CD4-positive, alpha-beta T cell (primary cell): ENCODE measurements at regions not wholly inside any gene's neighbourhood (a gene's known extent, or its start where the extent isn't known, plus 50 kb on each side); places are given as distances from the start of the nearest gene placed in this dataset.

Source experiments
- ATAC-seq: fragments of 200-7000 bp; cut with Tn5 transposase; one replicate; pipeline ENCODE4 v1.10.0; 2022; ENCODE audit warnings: mild to moderate bottlenecking; ENCODE audit not compliant: poor library complexity
- CTCF ChIA-PET: fragments of 350-600 bp; sonication (Branson Sonifier 250); formaldehyde crosslinking; loops from one replicate; lab custom pipeline; 2021; ENCODE audit warnings: antibody characterized with exemption, inconsistent platforms; lab: Charles Lee
- POLR2A ChIA-PET: fragments of 350-600 bp; sonication (Branson Sonifier 250); formaldehyde crosslinking; loops from one replicate; lab custom pipeline; 2021; ENCODE audit warnings: antibody characterized with exemption, inconsistent platforms; lab: Charles Lee
- DNase-seq, 14 experiments: peaks; one replicate each; pipeline ENCODE4 v3.0.0-alpha.2; 2013 to 2020; ENCODE audit warnings: mixed read lengths in 2 of 14
- H3K27ac ChIP-seq, 2 donors: one replicate each; pipeline versions ENCODE4 v1.5.1 to v1.7.0; 2013; ENCODE audit warnings: low read length in 2 of 2, low read depth in 1 of 2, mild to moderate bottlenecking in 1 of 2
- H3K27me3 ChIP-seq, 2 experiments: 1 replicate in 1 of 2; 2 replicates in 1 of 2; pipeline versions ENCODE4 v1.6.1 to v1.7.0; 2013; ENCODE audit warnings: low read length in 2 of 2, control low read depth in 1 of 2, mild to moderate bottlenecking in 1 of 2, moderate library complexity in 1 of 2; ENCODE audit not compliant: insufficient read depth in 2 of 2, control insufficient read depth in 1 of 2
- H3K36me3 ChIP-seq: one replicate; pipeline ENCODE4 v1.6.1; 2013; ENCODE audit warnings: low read length, control low read depth; ENCODE audit not compliant: insufficient read depth
- H3K4me1 ChIP-seq: one replicate; pipeline ENCODE4 v1.6.1; 2013; ENCODE audit warnings: low read length, control low read depth; ENCODE audit not compliant: insufficient read depth
- H3K4me3 ChIP-seq: one replicate; pipeline ENCODE4 v1.5.1; 2013; ENCODE audit warnings: mild to moderate bottlenecking, low read length, moderate library complexity
- H3K9me3 ChIP-seq, 2 experiments: 1 replicate in 1 of 2; 2 replicates in 1 of 2; pipeline versions ENCODE4 v1.6.1 to v1.7.0; 2013; ENCODE audit warnings: low read length in 2 of 2, mild to moderate bottlenecking in 2 of 2, control low read depth in 1 of 2, moderate library complexity in 1 of 2; ENCODE audit not compliant: control insufficient read depth in 1 of 2, insufficient read depth in 1 of 2
- H3K27ac Mint-ChIP-seq: one replicate; pipeline ENCODE4 v1.8.0; 2020; ENCODE audit warnings: mixed read lengths
- H3K27me3 Mint-ChIP-seq: one replicate; pipeline ENCODE4 v1.8.0; 2021; ENCODE audit warnings: mixed read lengths
- H3K36me3 Mint-ChIP-seq: one replicate; pipeline ENCODE4 v1.8.0; 2021; ENCODE audit warnings: low read depth, mixed read lengths
- H3K4me1 Mint-ChIP-seq: one replicate; pipeline ENCODE4 v1.8.0; 2021; ENCODE audit warnings: low read depth, mixed read lengths
- H3K4me3 Mint-ChIP-seq: one replicate; pipeline ENCODE4 v1.8.0; 2020; ENCODE audit warnings: mild to moderate bottlenecking, mixed read lengths
- H3K9me3 Mint-ChIP-seq: one replicate; pipeline ENCODE4 v1.8.0; 2020; ENCODE audit warnings: mixed read lengths
- intact Hi-C, 2 experiments: fragments of 100-400 bp; cut with DNase I in 1 of 2; cut with micrococcal nuclease in 1 of 2; formaldehyde crosslinking; loops; one replicate each; pipeline versions ENCODE4 v1.15.1 to v1.9.0; 2023 to 2025; cut with DNase I, micrococcal nuclease
- TF ChIP-seq, protein P1 (sequence below): fragments of 200-600 bp; IDR thresholded peaks from one replicate; pipeline ENCODE4 v1.8.0; 2022; ENCODE audit warnings: antibody characterized with exemption, mild to moderate bottlenecking

GRCh38 chr13:81671064-81671463 lies 1330.1 kb upstream of the SPRY2 start:
- DNase-seq (no peak), ATAC-seq (no peak)
- ChIA-PET POLR2A (no interaction called here), CTCF (no interaction called here)
- Mint-ChIP-seq H3K9me3 (peaks cover 3% of the 10 kb centered on the region), H3K4me1 (no peaks in the 10 kb centered on the region), H3K4me3 (no peak overlapping the region), H3K36me3 (no peaks in the 10 kb centered on the region), H3K27ac (no peak overlapping the region), H3K27me3 (no peaks in the 10 kb centered on the region)
- intact Hi-C loops: no loop called here
- Histone ChIP-seq H3K27ac (no peak overlapping the region), H3K9me3 (peaks cover 0 to 3% of the 10 kb centered on the region in 2 experiments), H3K4me3 (no peak overlapping the region), H3K36me3 (no peaks in the 10 kb centered on the region), H3K4me1 (no peaks in the 10 kb centered on the region), H3K27me3 (no peaks in the 10 kb centered on the region)
- TF ChIP-seq, protein P1, sequence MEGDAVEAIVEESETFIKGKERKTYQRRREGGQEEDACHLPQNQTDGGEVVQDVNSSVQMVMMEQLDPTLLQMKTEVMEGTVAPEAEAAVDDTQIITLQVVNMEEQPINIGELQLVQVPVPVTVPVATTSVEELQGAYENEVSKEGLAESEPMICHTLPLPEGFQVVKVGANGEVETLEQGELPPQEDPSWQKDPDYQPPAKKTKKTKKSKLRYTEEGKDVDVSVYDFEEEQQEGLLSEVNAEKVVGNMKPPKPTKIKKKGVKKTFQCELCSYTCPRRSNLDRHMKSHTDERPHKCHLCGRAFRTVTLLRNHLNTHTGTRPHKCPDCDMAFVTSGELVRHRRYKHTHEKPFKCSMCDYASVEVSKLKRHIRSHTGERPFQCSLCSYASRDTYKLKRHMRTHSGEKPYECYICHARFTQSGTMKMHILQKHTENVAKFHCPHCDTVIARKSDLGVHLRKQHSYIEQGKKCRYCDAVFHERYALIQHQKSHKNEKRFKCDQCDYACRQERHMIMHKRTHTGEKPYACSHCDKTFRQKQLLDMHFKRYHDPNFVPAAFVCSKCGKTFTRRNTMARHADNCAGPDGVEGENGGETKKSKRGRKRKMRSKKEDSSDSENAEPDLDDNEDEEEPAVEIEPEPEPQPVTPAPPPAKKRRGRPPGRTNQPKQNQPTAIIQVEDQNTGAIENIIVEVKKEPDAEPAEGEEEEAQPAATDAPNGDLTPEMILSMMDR: no peak

DNA sequence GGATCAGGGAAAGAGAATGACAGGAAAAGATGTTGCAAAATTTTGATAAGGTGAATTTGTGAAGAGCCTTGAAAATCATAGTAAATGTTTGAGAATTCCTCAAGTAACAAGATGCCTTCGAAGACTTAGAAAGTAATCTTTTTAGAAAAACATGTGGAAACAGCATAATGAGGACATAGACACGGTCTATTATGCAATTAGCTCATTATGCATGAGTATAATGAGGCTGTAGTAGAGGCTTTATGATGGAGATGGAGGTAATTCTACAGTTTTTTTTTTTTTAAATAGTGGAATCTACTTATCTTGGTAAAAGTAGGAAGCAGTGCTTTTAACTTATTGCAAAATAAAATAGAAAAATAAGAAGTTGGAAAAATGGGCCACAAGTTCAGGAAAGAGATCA lies 1329.1 kb upstream of the SPRY2 start:
- H3K4me3 Mint-ChIP-seq: no peak overlapping the region
- no peaks in the 10 kb centered on the region for H3K4me1 Mint-ChIP-seq
- no peak overlapping the region for H3K27ac Mint-ChIP-seq
- intact Hi-C loops: no loop called here
- H3K27me3 Mint-ChIP-seq: no peaks in the 10 kb centered on the region
- ATAC-seq (no peak), DNase-seq (no peak)
- H3K36me3 ChIP-seq: no peaks in the 10 kb centered on the region
- TF ChIP-seq, protein P1: no peak
- ChIA-PET POLR2A (no interaction called here), CTCF (no interaction called here)
- no peak overlapping the region for H3K4me3 ChIP-seq
- H3K36me3 Mint-ChIP-seq: no peaks in the 10 kb centered on the region
- no peak overlapping the region for H3K27ac ChIP-seq
- peaks cover 3% of the 10 kb centered on the region for H3K9me3 Mint-ChIP-seq
- no peaks in the 10 kb centered on the region for H3K4me1 ChIP-seq
- no peaks in the 10 kb centered on the region for H3K27me3 ChIP-seq
- no peaks in the 10 kb centered on the region for H3K9me3 ChIP-seq

DNA sequence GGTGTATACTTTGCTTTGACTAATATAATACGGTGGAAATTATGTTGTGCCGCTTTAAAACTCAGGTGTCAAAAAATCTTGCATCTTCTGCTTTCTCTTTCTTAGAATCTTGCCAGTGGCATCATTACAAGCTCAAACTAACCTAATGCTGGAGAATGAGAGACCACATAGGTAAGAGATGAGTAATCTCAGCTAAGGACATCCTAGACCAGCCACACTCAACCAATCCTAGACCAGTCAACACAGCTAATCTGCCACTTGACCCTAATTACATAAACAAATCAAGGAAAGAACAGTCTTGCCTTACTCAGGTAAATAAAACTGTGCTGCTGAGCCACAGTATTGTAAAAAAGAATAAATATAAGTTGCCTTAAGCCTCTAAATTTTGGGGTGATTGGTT lies 1323.9 kb upstream of the SPRY2 start:
- ATAC-seq (no peak), DNase-seq (no peak)
- Mint-ChIP-seq H3K27ac (no peak overlapping the region), H3K4me1 (no peaks in the 10 kb centered on the region), H3K9me3 (peaks cover 7% of the 10 kb centered on the region), H3K27me3 (no peaks in the 10 kb centered on the region), H3K4me3 (no peak overlapping the region), H3K36me3 (no peaks in the 10 kb centered on the region)
- Histone ChIP-seq H3K27ac (no peak overlapping the region), H3K4me1 (no peaks in the 10 kb centered on the region), H3K36me3 (no peaks in the 10 kb centered on the region), H3K4me3 (no peak overlapping the region), H3K9me3 (no peaks in the 10 kb centered on the region), H3K27me3 (no peaks in the 10 kb centered on the region)
- ChIA-PET CTCF (no interaction called here), POLR2A (no interaction called here)
- intact Hi-C loops: no loop called here
- TF ChIP-seq, protein P1: no peak
